K562 (cell line): ENCODE measurements at regions not wholly inside any gene's neighbourhood (a gene's known extent, or its start where the extent isn't known, plus 50 kb on each side); places are given as distances from the start of the nearest gene placed in this dataset.

ENCODE experiments used
- ATAC-seq: fragments of 200-7000 bp; cut with Tn5 transposase; 3 replicates; pipeline ENCODE4 v1.9.1; 2020; ENCODE audit warnings: moderate library complexity
- BruUV-seq: library from RNA; stranded (reverse); fragments of 400-500 nt; replicated peaks from 2 replicates; lab custom pipeline; 2021; lab: Mats Ljungman, UMichigan
- CTCF ChIA-PET: fragments of 300-600 bp; formaldehyde crosslinking; extraction: SDS; loops from one replicate; lab custom pipeline; 2021; ENCODE audit warnings: low intra/inter-chr PET ratio; lab: Yijun Ruan, JAX
- POLR2A ChIA-PET: fragments of 300-600, 350-650 bp; sonication (Branson Sonifier 250); formaldehyde crosslinking; extraction: SDS; loops from one replicate; lab custom pipeline; 2021; ENCODE audit warnings: antibody characterized with exemption, inconsistent platforms; lab: Yijun Ruan, JAX
- DNase-seq, 4 experiments: peaks; one replicate each; pipeline versions ENCODE4 v3.0.0 to v3.0.0-alpha.2; 2011 to 2018; ENCODE audit warnings: low spot score in 3 of 4, mixed read lengths in 3 of 4; ENCODE audit errors: extremely low read depth in 1 of 4
- FAIRE-seq: peaks from 2 replicates; lab custom pipeline; 2011; peaks lifted over from hg19 to GRCh38; lab: Jason Lieb, UNC
- H2AFZ ChIP-seq: 2 replicates; pipeline ENCODE4 v1.6.0; 2011; ENCODE audit warnings: low read depth, low read length, control low read depth, inconsistent platforms
- H3K27ac ChIP-seq: fragments of 200-600 bp; 3 replicates; pipeline ENCODE4 v1.8.0; 2011; ENCODE audit warnings: low read depth, mild to moderate bottlenecking, control low read depth, inconsistent platforms, low read length, moderate library complexity, mixed read lengths; ENCODE audit errors: extremely low read depth
- H3K27me3 ChIP-seq, 2 experiments: fragments of 300-600 bp in 1 of 2; 2 replicates in 1 of 2; 3 replicates in 1 of 2; pipeline versions ENCODE4 v1.6.0 to v1.8.0; 2011; ENCODE audit warnings: inconsistent platforms in 2 of 2, low read length in 2 of 2, mild to moderate bottlenecking in 1 of 2, mixed read lengths in 1 of 2, moderate library complexity in 1 of 2; ENCODE audit not compliant: control insufficient read depth in 2 of 2, insufficient read depth in 2 of 2
- H3K36me3 ChIP-seq: fragments of 300-600 bp; 3 replicates; pipeline ENCODE4 v1.8.0; 2011; ENCODE audit warnings: mild to moderate bottlenecking, low read length, inconsistent platforms; ENCODE audit not compliant: control insufficient read depth, insufficient read depth
- H3K4me1 ChIP-seq, 2 experiments: fragments of 200-600 bp in 1 of 2; replicated peaks in 1 of 2; 2 replicates in 1 of 2; 3 replicates in 1 of 2; pipeline versions ENCODE4 v1.5.1 to v1.8.0; 2011; ENCODE audit warnings: inconsistent platforms in 2 of 2, low read length in 2 of 2, mild to moderate bottlenecking in 1 of 2, mixed read lengths in 1 of 2, moderate library complexity in 1 of 2; ENCODE audit not compliant: control insufficient read depth in 2 of 2, insufficient read depth in 2 of 2
- H3K4me2 ChIP-seq: 2 replicates; pipeline ENCODE4 v1.6.1; 2011; ENCODE audit warnings: low read length, control low read depth, inconsistent platforms, mixed read lengths; ENCODE audit not compliant: insufficient read depth
- H3K4me3 ChIP-seq: fragments of 200-600 bp; sonication (generic), shearing (Covaris generic); 2 replicates; pipeline ENCODE4 v1.5.1; 2016; ENCODE audit warnings: control low read depth, inconsistent platforms
- H3K79me2 ChIP-seq: fragments of 200-600 bp; 3 replicates; pipeline ENCODE4 v1.8.0; 2011; ENCODE audit warnings: low read length, inconsistent platforms; ENCODE audit not compliant: control insufficient read depth, insufficient read depth
- H3K9ac ChIP-seq, 2 experiments: 2 replicates each; pipeline versions ENCODE4 v1.6.0 to v1.6.1; 2011; ENCODE audit warnings: low read depth in 2 of 2, low read length in 2 of 2, control low read depth in 1 of 2, inconsistent platforms in 1 of 2, mild to moderate bottlenecking in 1 of 2, mixed read lengths in 1 of 2; ENCODE audit not compliant: insufficient read depth in 1 of 2
- H3K9me1 ChIP-seq: one replicate; pipeline ENCODE4 v1.6.0; 2011; ENCODE audit warnings: inconsistent platforms, mild to moderate bottlenecking, low read length, moderate library complexity; ENCODE audit not compliant: control insufficient read depth, insufficient read depth
- H3K9me3 ChIP-seq: replicated peaks from 2 replicates; pipeline ENCODE4 v1.5.1; 2011; ENCODE audit warnings: low read depth, low read length, inconsistent platforms; ENCODE audit not compliant: control insufficient read depth, insufficient read depth
- H4K20me1 ChIP-seq: replicated peaks from 2 replicates; pipeline ENCODE4 v1.6.1; 2011; ENCODE audit warnings: low read length, inconsistent platforms, mixed read lengths; ENCODE audit not compliant: control insufficient read depth, insufficient read depth
- ETV6 ChIP-seq, 3 experiments: fragments of 150-350 bp in 1 of 3; sonication (generic) in 1 of 3; formaldehyde crosslinking in 1 of 3; IDR thresholded peaks; 2 replicates each; pipeline versions ENCODE4 v1.6.1 to v1.8.0; 2014 to 2022; ENCODE audit warnings: borderline replicate concordance in 2 of 3, low read depth in 2 of 3, antibody characterized with exemption in 1 of 3, low read length in 1 of 3, mild to moderate bottlenecking in 1 of 3, missing genetic modification reagents in 1 of 3
- TAL1 ChIP-seq: fragments of 450-650 bp; IDR thresholded peaks from 2 replicates; pipeline ENCODE4 v1.6.1; 2016; ENCODE audit warnings: mild to moderate bottlenecking
- WGBS: fragments of 100-300 bp; shearing (Covaris generic); methylation state at CpG from one replicate; pipeline ENCODE4 v1.1.6; 2016; ENCODE audit warnings: low coverage, mixed read lengths; ENCODE audit not compliant: insufficient coverage; ENCODE audit errors: missing lambda C conversion rate; 5-methylcytosine and 5-hydroxymethylcytosine counted together
- in situ Hi-C: fragments of 300-500 bp; cut with MboI; formaldehyde crosslinking; loops from 4 replicates; pipeline ENCODE4 v1.15.0; 2018; ENCODE audit warnings: inconsistent platforms, mixed read lengths
- intact Hi-C: fragments of 100-400 bp; cut with micrococcal nuclease; formaldehyde crosslinking; loops from 2 replicates; pipeline ENCODE4 v1.14.2; 2022

- no peak overlapping the region for H3K9ac ChIP-seq
- peaks cover 7 to 57% of the 10 kb centered on the region in 2 experiments; a peak in 4 of 5 replicates for H3K27me3 ChIP-seq
- ATAC-seq, result no peak
- no peak overlapping the region for H3K4me3 ChIP-seq
- no peaks in the 10 kb centered on the region for H3K9me3 ChIP-seq
- H3K4me1 ChIP-seq, result peaks cover 0 to 9% of the 10 kb centered on the region in 2 experiments; a peak in 3 of 5 replicates
- no peak overlapping the region for H3K27ac ChIP-seq
- TF ChIP-seq ETV6 (IDR thresholded peaks at IDR 0.05; ENCODE audit: borderline replicate concordance in 1 of 2, low read depth in 2 of 2, low read length in 1 of 2), result no peak
- no peak for TF ChIP-seq ETV6 (CRISPR knock-in tag; IDR thresholded peaks at IDR 0.05; ENCODE audit: borderline replicate concordance)
- no peak for TF ChIP-seq TAL1
- TF ChIP-seq, all 486 proteins: peak for 0
- no peaks in the 10 kb centered on the region for H3K79me2 ChIP-seq
- in situ Hi-C loops (no loop called here), intact Hi-C loops (loop anchor here (5.0 kb wide), 1 partner anchor 36 kb away; no protein-coding TSS in a partner anchor)
- ChIA-PET POLR2A (interaction anchor here (1.2 kb wide), 1 partner anchor 12 kb away, joined by 3 read pairs; no protein-coding TSS in a partner anchor), CTCF (no interaction called here)
- no peak for DNase-seq
- H3K9me1 ChIP-seq, result peaks cover 4% of the 10 kb centered on the region
- no peak overlapping the region for H2AFZ ChIP-seq
- H3K4me2 ChIP-seq, result no peak overlapping the region
- H4K20me1 ChIP-seq, result peaks cover 5% of the 10 kb centered on the region; the same call in 1 of the 2 replicates
- WGBS, result 33% methylated on average over 8 of the region's 8 CpGs
- no peaks in the 10 kb centered on the region for H3K36me3 ChIP-seq
- BruUV-seq, result no TSS peak
- FAIRE-seq, result no peak
Measured at GRCh38 chr2:120948662-120949011, 213.0 kb downstream of the GLI2 start.
